ENCODE measurements at regions not wholly inside any gene's neighbourhood (a gene's known extent, or its start where the extent isn't known, plus 50 kb on each side); places are given as distances from the start of the nearest gene placed in this dataset.
"Not testable (repeated sequence)": the region's sequence is repeated elsewhere in the genome, so short reads cannot be mapped to it uniquely, and the experiment has no call there.

DNA sequence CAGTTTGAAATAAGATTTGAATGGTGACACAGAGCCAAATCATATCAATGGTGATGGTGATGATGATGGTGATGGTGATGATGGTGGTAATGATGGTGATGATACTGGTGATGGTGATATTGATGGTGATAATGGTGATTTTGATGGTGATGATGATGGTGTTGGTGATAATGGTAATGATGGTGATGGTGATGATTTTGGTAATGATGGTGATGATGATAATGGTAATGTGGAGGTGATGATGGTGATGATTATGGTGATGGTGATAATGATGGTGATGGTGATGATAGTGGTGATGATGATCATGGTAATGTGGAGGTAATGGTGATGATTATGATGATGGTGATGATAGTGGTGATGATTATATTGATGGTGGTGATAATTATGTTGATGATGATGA is 311.9 kb upstream of the SFSWAP start:
- no peak for DNase-seq

GRCh38 chr12:131400668-131401294 is 310.1 kb upstream of the SFSWAP start:
- not testable (repeated sequence) for DNase-seq

DNA sequence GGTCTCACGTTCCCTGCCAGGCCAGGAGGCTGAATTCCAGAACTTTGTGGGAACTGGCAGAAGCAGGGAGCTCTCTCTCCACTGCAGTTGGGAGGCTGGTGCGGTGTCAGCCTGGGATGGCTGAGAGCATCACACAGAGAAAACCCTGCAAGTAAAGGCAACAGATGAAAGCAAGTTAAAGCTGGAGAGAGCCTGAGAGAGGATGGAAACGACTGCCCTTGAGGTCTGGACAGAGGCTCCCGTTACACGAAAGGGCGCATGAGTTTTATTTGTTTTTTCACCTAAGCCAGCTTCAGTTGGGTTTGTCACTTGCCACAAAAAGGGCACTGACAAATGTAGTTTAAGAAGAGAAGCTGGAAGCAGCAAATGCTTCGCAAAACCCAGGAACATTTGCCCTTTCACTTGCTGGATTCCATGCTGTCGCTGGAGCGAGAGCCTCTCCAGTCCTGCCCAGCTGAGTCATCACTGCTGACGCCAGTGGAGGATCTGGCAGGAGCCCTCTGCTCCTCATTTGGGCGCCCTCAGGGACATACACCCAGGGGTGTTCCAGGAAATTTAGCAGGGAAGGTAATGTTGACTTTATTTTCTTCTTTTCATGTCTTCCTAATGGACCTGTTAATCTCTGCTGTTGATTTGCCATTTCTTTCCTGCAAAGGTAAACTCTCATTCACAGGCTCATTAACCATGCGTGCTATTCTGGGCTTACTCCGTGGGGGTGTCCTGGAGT is 308.8 kb upstream of the SFSWAP start:
- not testable (repeated sequence) for DNase-seq

DNA sequence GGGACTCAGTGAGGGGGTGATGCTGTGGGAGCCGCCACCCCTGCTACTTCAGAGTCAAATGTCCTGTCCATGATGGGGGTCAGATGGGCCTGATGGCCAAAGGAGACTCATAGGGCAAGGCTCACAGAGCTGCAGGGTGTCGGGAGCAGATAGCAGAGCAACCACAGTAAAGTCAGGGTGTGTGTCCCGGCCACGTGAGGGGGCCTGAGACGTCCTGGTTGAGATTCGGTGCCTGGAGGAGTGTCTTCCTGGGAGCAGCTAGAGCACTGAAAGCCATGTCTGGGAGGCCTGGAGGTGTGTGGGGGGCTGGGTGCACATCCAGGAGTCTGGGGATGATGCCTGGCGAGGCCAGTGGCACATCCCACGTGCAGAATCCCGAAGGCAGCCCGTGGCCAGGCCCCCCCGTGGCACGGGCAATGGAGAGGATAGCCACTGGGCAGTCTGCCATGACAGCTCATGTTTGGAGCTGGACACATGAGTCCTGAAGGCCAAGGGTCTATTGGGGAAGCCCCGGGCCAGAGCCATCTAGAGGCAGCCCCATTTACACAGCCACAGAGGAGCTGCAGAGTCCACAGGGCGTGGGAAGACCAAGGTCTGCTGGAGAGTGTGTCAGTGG is 308.0 kb upstream of the SFSWAP start:
- no peak for DNase-seq

DNA sequence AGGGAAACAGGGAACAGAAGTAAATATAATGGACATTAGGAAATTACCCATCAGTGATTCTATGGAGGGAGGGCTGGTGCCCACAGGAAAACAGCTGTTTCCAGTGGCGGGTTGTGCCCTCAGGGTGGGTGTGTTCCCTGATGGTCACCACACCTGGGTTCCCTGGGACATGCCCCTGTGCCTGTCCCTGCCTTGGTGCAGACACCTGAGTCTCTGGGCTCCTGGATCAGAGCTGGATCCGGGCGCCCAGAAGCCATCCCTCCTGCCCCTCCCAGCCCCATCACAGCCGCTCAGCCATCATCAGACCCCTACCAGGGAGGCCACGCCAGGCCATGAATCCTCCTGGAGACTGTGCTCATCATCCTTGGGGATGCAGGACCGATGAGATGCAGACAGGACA is 307.2 kb upstream of the SFSWAP start:
- DNase-seq, result no peak

DNA sequence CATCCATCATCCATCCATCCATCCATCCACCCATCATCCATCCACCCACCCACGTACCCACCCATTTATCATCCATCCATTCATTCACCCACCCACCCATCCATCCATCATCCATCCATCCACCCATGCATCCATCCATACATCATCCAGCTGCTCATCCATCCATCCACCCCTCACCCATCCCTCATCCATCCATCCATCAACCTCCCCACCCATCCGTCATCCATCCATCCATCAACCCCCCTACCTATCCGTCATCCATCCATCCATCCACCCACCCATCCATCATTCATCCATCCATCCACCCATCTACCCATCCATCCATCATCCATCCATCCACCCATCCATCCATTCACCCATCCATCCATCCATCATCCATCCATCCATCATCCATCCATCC is 306.2 kb upstream of the SFSWAP start:
- no peak for DNase-seq

GRCh38 chr12:131407221-131408035 is 303.5 kb upstream of the SFSWAP start:
- no peak for DNase-seq

- no peak for DNase-seq
Measured at GRCh38 chr12:131408036-131408365, 302.9 kb upstream of the SFSWAP start.

- DNase-seq, result no peak
Measured at GRCh38 chr12:131408484-131408883, 302.4 kb upstream of the SFSWAP start.

GRCh38 chr12:131409211-131409610 is 301.7 kb upstream of the SFSWAP start:
- DNase-seq, result no peak

DNA sequence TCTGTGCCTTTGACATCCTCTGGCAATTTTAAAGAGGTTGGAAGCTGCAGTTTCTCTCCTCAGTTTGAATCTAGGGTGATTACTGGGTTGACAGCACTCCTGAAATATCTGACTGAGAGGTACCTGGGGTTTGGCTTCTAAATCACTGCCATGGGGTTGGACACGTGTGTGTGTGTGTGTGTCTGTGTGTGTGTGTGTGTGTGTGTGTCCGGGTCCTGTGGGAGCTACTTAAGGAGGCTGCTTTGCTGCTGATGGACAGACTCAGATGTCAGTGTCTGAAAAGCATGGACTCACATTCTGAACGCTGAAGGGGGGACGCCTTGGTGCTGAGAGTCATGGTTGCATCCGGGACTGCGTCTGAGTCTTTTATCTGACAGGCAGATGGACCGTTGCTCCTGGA is 299.1 kb upstream of the SFSWAP start:
- not testable (repeated sequence) for DNase-seq

- DNase-seq, result no peak
Measured at GRCh38 chr12:131413006-131413405, 297.9 kb upstream of the SFSWAP start.

DNA sequence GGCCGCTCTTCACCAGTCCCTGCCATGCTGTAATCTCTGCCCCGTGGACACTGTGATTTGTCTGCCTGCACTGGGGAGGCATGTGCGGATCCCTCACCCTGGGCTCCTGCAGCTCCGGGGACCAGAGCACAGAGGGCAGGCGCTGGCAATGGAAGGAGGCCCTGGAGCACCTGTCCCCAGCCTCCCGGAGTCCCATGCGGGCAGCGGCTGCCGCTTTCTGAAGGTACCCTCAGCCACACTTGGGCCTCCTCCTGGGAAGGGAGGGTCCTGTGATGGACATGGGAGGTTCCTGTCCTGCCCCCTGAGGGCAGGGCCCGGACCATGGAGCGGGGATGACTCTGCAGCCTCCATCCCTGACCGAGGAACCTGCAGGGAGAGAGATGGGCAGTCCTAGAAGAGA is 297.4 kb upstream of the SFSWAP start:
- DNase-seq, result no peak

DNA sequence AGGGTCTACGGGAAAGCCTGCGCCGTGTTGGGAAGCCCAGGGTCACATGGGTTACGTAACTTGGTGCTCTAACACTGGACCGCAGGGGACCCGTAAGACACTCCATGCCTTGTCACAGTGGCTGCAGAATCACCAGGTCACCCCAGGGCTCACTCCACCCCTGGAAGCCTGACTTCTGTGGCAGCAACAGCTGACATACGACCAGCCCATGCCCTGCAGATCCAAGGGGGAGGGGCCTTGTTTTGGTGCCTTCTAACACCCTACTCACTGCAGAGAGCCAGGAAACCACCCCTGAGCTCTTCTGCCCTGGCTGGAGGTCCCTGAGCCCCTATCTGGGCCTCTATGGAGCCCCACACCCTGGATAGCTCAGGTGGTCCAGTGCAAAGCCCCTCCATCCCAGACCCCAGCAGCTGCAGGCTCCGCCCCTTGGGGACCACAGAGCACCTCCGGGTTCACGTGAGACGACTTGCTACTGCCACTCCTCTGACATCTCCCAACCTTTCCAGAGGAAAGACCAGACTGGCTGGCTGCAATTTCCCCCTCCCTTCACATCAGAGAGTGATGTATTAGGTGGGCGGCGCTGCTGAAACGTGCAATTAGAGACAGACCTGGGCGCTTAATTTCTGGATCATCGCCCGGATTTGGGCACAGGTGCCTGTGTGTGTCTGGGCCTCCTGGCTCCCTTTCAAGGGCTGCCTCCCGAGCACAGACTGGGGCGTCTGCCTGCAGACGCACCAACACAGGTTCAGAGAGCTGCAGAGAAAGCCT is 296.6 kb upstream of the SFSWAP start:
- not testable (repeated sequence) for DNase-seq

GRCh38 chr12:131415781-131416180 is 295.1 kb upstream of the SFSWAP start:
- DNase-seq, result no peak

- DNase-seq, result no peak
Measured at GRCh38 chr12:131418121-131418520, 292.8 kb upstream of the SFSWAP start.

GRCh38 chr12:131418884-131419283 is 292.0 kb upstream of the SFSWAP start:
- no peak for DNase-seq

- DNase-seq, result no peak
Measured at GRCh38 chr12:131420867-131421447, 289.9 kb upstream of the SFSWAP start.

- DNase-seq, result no peak
Measured at GRCh38 chr12:131421509-131422186, 289.2 kb upstream of the SFSWAP start.

DNA sequence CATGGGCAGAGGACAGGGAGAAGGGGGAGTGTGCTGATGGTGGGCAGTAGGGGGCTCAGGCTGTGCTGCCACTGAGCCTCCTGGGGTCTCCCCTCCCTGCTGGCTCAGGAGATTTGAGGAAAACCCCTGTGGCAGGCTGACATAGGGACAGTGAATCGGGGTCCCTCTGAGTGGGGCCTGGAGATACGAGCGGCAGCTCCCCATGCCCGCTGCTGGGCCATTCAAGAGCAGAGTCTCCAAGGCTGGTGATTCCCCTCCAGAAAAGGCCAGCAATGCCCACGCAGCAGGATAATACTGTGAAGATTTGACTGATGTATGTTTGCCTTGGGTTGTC is 288.7 kb upstream of the SFSWAP start:
- no peak for DNase-seq

- no peak for DNase-seq
Measured at GRCh38 chr12:131422744-131423143, 288.1 kb upstream of the SFSWAP start.

DNA sequence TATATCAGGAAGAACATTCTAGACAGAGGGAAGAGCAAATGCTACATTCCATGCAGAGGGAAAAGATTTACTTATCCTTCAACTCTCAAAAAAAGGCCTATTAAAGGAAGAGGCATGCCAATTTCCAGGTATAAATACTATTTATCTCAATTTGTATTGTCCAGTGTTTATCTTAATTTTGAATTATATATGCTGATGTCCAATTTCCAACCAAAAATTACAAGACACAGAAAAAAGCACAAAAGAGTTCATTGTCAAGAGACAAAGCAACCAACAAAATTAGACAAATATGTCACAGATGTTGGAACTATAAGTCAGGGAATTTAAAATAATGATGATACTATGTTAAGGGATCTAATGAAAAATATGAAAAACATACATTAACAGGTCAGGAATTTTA is 286.6 kb upstream of the SFSWAP start:
- no peak for DNase-seq
